ENCODE measurements at regions not wholly inside any gene's neighbourhood (a gene's known extent, or its start where the extent isn't known, plus 50 kb on each side); places are given as distances from the start of the nearest gene placed in this dataset.

DNA sequence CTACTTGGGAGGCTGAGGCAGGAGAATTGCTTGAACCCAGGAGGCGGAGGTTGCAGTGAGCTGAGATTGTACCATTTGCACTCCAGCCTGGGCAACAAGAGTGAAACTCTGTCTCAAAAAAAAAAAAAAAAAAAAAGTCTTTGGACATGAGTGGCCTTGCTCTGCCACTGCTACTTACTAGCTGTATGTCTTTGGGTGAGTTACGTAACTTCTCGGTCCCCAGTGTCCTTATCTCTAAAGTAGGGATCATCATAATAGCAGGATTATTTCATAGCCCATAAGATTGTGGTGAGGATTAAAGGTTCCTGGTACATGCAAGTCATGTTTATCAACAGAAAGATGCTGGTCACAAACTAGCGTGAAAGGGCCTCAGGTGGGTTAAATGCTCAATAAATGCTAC, 53.9 kb upstream of the HEPHL1 start:
- no peak for DNase-seq

DNA sequence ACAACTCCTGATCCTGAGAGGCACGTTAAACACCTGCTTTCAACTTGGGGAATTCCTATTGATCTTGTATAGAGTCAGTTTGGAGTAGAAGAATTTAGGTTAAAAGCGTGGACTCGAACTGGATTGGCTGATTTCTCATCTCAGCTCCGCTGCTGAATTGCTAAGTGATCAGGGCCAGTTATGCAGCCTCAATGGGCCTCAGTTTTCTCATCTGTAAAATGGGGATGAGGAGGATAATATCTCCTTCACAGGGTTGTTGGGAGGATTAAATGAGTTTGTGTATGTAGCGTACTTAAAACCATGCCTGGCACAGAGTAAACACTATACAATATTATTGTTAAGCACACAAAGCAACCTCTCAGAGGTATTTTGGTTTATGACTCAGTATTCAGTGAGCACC, 53.2 kb upstream of the HEPHL1 start:
- DNase-seq, result no peak

DNA sequence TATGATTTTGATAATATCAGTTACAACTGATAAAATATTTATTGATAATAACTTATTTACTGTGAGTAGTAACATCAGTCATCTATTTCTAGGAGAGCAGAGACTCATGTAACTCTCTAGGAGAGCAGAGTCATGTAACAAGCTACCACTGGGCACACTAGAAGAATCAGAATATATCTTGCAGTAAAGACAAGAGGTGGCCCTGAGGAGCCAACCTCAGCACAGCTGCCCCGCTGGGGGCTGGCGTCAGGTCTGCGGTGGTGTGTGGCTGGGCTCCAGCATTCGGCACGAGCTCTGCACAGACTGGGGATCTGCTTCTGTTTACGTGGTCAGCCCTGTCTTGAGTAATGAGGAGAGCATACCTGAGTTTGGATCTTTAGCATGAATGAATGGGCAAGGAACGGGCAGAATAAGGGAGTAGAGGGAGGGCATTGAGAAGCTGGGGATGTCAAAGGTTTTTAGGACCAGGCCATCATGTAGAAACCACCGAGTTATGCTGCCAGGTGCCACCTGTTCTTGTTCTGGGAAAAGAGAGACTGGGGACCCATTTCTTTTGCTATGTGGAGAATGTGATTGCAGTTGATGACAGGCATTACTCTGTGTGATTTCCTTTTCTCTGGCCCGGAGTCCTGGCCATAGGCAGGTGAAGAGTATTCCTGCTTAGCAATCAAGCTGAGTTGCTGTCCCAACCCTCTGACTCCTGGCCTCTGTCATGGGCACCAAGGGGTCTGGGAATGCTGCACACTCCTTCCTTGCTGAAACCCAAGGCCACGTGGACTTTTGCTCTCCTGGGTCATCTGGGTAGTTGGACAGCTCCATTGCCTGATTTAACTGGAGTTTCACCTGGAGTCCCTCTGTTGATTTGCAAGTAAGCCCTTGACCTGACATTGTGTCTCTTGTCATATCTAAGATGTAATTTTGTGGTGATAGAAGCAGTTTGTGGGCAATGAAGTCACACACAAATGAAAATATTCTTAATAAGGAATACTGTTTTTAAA, 50.9 kb upstream of the HEPHL1 start:
- DNase-seq, result no peak
